GM18861 (cell line): ENCODE measurements at regions not wholly inside any gene's neighbourhood (a gene's known extent, or its start where the extent isn't known, plus 50 kb on each side); places are given as distances from the start of the nearest gene placed in this dataset.
A peak's percentile ranks its signal among the peaks of the same experiment; 100 is the strongest.
"Not testable (repeated sequence)": the region's sequence is repeated elsewhere in the genome, so short reads cannot be mapped to it uniquely, and the experiment has no call there.

Experiments
- ATAC-seq: cut with Tn5 transposase; IDR thresholded peaks from one replicate; pipeline ENCODE4 v1.9.1; 2021; ENCODE audit not compliant: unreplicated experiment

- no peak for ATAC-seq
Observed at GRCh38 chr10:117492504-117492903, 50.0 kb upstream of the EMX2 start.

GRCh38 chr10:117488004-117488403, 54.5 kb upstream of the EMX2 start:
- no peak for ATAC-seq

GRCh38 chr10:117486606-117487005, 55.9 kb upstream of the EMX2 start:
- ATAC-seq: no peak

- no peak for ATAC-seq
Observed at GRCh38 chr10:117483056-117483590, 59.4 kb upstream of the EMX2 start.

- ATAC-seq: not testable (repeated sequence)
Observed at GRCh38 chr10:117481011-117481410, 61.5 kb upstream of the EMX2 start.

GRCh38 chr10:117480097-117480496, 62.4 kb upstream of the EMX2 start:
- ATAC-seq: no peak

GRCh38 chr10:117477961-117478670, 64.4 kb upstream of the EMX2 start:
- ATAC-seq: no peak

- ATAC-seq: no peak
Observed at GRCh38 chr10:117477211-117477947, 65.2 kb upstream of the EMX2 start.

GRCh38 chr10:117476716-117477115, 65.8 kb upstream of the EMX2 start:
- no peak for ATAC-seq

GRCh38 chr10:117476281-117476680, 66.3 kb upstream of the EMX2 start:
- no peak for ATAC-seq

GRCh38 chr10:117472872-117473271, 69.7 kb upstream of the EMX2 start:
- ATAC-seq: peak; percentile 96

GRCh38 chr10:117471344-117471874, 71.1 kb upstream of the EMX2 start:
- ATAC-seq: no peak

- no peak for ATAC-seq
Observed at GRCh38 chr10:117470733-117471132, 71.8 kb upstream of the EMX2 start.

- ATAC-seq: no peak
Observed at GRCh38 chr10:117468665-117469064, 73.9 kb upstream of the EMX2 start.

GRCh38 chr10:117464176-117464575, 78.4 kb upstream of the EMX2 start:
- ATAC-seq: no peak

- no peak for ATAC-seq
Observed at GRCh38 chr10:117463545-117463920, 79.0 kb upstream of the EMX2 start.

GRCh38 chr10:117462816-117463544, 79.6 kb upstream of the EMX2 start:
- ATAC-seq: no peak

- ATAC-seq: no peak
Observed at GRCh38 chr10:117462424-117462792, 80.1 kb upstream of the EMX2 start.

- ATAC-seq: no peak
Observed at GRCh38 chr10:117461766-117462423, 80.7 kb upstream of the EMX2 start.

GRCh38 chr10:117460846-117461765, 81.4 kb upstream of the EMX2 start:
- ATAC-seq: no peak
